Mesendoderm (in vitro differentiated cells): ENCODE measurements at regions not wholly inside any gene's neighbourhood (a gene's known extent, or its start where the extent isn't known, plus 50 kb on each side); places are given as distances from the start of the nearest gene placed in this dataset.

Experiments used
- DNase-seq: peaks from one replicate; pipeline ENCODE4 v3.0.0; 2013
- H2AK5ac ChIP-seq: 2 replicates; pipeline ENCODE4 v1.6.1; 2013; ENCODE audit warnings: low read length, inconsistent platforms
- H2BK120ac ChIP-seq: 2 replicates; pipeline ENCODE4 v1.6.1; 2013; ENCODE audit warnings: low read depth, mild to moderate bottlenecking, low read length, moderate library complexity, mixed read lengths
- H2BK15ac ChIP-seq: replicated peaks from 2 replicates; pipeline ENCODE4 v1.6.1; 2013; ENCODE audit warnings: low read depth, mild to moderate bottlenecking, moderate library complexity
- H2BK5ac ChIP-seq: 2 replicates; pipeline ENCODE4 v1.6.1; 2013; ENCODE audit warnings: low read length, inconsistent platforms
- H3K18ac ChIP-seq: 2 replicates; pipeline ENCODE4 v1.6.1; 2013; ENCODE audit warnings: mild to moderate bottlenecking, low read length, mixed read lengths
- H3K23ac ChIP-seq: one replicate; pipeline ENCODE4 v1.6.1; 2013; ENCODE audit warnings: low read length
- H3K27ac ChIP-seq: 2 replicates; pipeline ENCODE4 v1.5.1; 2013; ENCODE audit warnings: low read depth, mild to moderate bottlenecking, inconsistent platforms, low read length, moderate library complexity
- H3K27me3 ChIP-seq: 2 replicates; pipeline ENCODE4 v1.6.1; 2013; ENCODE audit warnings: low read length, control low read depth, mild to moderate bottlenecking, inconsistent platforms; ENCODE audit not compliant: insufficient read depth, poor library complexity
- H3K36me3 ChIP-seq: 2 replicates; pipeline ENCODE4 v1.6.1; 2013; ENCODE audit warnings: low read length, inconsistent platforms; ENCODE audit not compliant: control insufficient read depth, insufficient read depth
- H3K4ac ChIP-seq: one replicate; pipeline ENCODE4 v1.6.1; 2013; ENCODE audit warnings: low read depth, mild to moderate bottlenecking, low read length, moderate library complexity
- H3K4me1 ChIP-seq: 2 replicates; pipeline ENCODE4 v1.6.1; 2013; ENCODE audit warnings: low read depth, low read length, inconsistent platforms; ENCODE audit not compliant: control insufficient read depth
- H3K4me2 ChIP-seq: 2 replicates; pipeline ENCODE4 v1.6.1; 2013; ENCODE audit warnings: low read length
- H3K4me3 ChIP-seq: 2 replicates; pipeline ENCODE4 v1.5.1; 2013; ENCODE audit warnings: mild to moderate bottlenecking, low read length
- H3K56ac ChIP-seq: one replicate; pipeline ENCODE4 v1.6.1; 2013; ENCODE audit warnings: low read length
- H3K79me1 ChIP-seq: 2 replicates; pipeline ENCODE4 v1.6.1; 2013; ENCODE audit warnings: low read length, inconsistent platforms
- H3K79me2 ChIP-seq: 2 replicates; pipeline ENCODE4 v1.6.1; 2013; ENCODE audit warnings: mild to moderate bottlenecking, low read length; ENCODE audit not compliant: control insufficient read depth, insufficient read depth
- H3K9ac ChIP-seq: 2 replicates; pipeline ENCODE4 v1.6.1; 2013; ENCODE audit warnings: low read length, inconsistent platforms
- H4K5ac ChIP-seq: one replicate; pipeline ENCODE4 v1.6.1; 2013; ENCODE audit warnings: low read length
- H4K8ac ChIP-seq: one replicate; pipeline ENCODE4 v1.6.1; 2013; ENCODE audit warnings: low read depth, mild to moderate bottlenecking, control low read depth, low read length, moderate library complexity
- WGBS: extraction: QIAGEN DNeasy Blood & Tissue Kit; methylation state at CpG from one replicate; pipeline ENCODE4 v1.1.7; 2013; ENCODE audit warnings: low lambda C conversion rate, missing lambda C conversion rate; ENCODE audit not compliant: insufficient coverage; ENCODE audit errors: extremely low coverage; 5-methylcytosine and 5-hydroxymethylcytosine counted together

GRCh38 chr6:169866668-169867521 is 115.5 kb downstream of the ERMARD start:
- no peak for DNase-seq
- Histone ChIP-seq H3K4ac (no peak overlapping the region), H3K27ac (no peak overlapping the region), H3K79me1 (no peaks in the 10 kb centered on the region), H3K4me3 (no peak overlapping the region), H2BK15ac (no peak overlapping the region), H3K56ac (no peak overlapping the region), H2AK5ac (no peak overlapping the region), H3K9ac (no peak overlapping the region), H3K79me2 (no peaks in the 10 kb centered on the region), H4K5ac (no peak overlapping the region), H4K8ac (no peak overlapping the region), H3K36me3 (no peaks in the 10 kb centered on the region), H2BK5ac (no peak overlapping the region), H2BK120ac (no peak overlapping the region), H3K4me1 (no peaks in the 10 kb centered on the region), H3K23ac (no peak overlapping the region), H3K18ac (no peak overlapping the region), H3K27me3 (no peaks in the 10 kb centered on the region), H3K4me2 (no peak overlapping the region)
- WGBS, result no CpG with 5 or more reads among the region's 18 CpGs

- Histone ChIP-seq H2AK5ac (no peak overlapping the region), H3K23ac (no peak overlapping the region), H3K4ac (no peak overlapping the region), H3K18ac (no peak overlapping the region), H3K79me1 (no peaks in the 10 kb centered on the region), H3K27me3 (no peaks in the 10 kb centered on the region), H2BK15ac (no peak overlapping the region), H3K4me1 (no peaks in the 10 kb centered on the region), H2BK120ac (no peak overlapping the region), H3K27ac (no peak overlapping the region), H2BK5ac (no peak overlapping the region), H4K8ac (no peak overlapping the region), H3K4me3 (no peak overlapping the region), H3K4me2 (no peak overlapping the region), H3K79me2 (no peaks in the 10 kb centered on the region), H3K9ac (no peak overlapping the region), H3K36me3 (no peaks in the 10 kb centered on the region), H3K56ac (no peak overlapping the region), H4K5ac (no peak overlapping the region)
- WGBS, result no CpG with 5 or more reads among the region's 10 CpGs
- no peak for DNase-seq
Observed at GRCh38 chr6:169866140-169866534, 114.7 kb downstream of the ERMARD start.

DNA sequence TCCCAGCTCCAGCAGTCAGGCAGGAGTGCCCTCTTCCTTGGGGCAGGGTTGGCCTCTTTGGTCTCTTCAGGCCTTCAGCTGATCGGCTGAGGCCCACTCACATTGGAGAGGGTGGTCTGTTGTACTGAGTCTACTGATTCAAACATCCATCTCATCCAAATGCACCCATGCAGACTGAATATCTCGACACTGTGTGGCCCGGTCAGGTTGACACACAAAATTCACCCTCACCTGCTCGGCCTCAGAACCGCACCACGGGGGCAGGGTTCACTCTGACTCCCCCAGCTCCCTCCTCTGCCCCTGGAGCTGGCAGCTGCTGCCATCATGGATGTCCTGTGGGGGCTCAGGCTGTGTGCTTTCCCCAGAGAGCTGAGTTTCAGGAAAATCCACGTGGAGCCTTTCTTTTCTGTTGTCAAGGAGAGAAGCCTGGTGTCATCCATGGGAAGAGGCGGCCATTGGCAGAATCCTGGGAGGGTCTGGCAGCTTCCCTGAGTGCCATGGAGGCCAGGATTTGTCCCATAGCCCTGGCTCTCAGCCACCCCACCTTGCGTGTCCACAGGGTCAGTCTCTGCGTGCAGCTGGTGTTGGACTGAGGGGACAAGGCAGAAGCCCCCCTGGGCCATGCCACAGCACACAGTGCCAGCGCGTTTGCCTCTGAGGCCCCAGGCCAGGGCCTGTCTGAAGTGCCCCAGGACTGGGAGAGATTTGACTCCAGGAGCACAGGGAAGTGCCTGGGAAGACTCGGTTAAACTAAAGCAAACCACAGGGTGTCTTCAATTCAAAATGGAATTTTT is 114.1 kb downstream of the ERMARD start:
- no peak overlapping the region for H2BK5ac ChIP-seq
- H3K79me2 ChIP-seq, result no peaks in the 10 kb centered on the region
- no peaks in the 10 kb centered on the region for H3K4me1 ChIP-seq
- H3K4me2 ChIP-seq, result no peak overlapping the region
- H3K56ac ChIP-seq, result no peak overlapping the region
- H3K36me3 ChIP-seq, result no peaks in the 10 kb centered on the region
- H2BK15ac ChIP-seq, result no peak overlapping the region
- no peaks in the 10 kb centered on the region for H3K27me3 ChIP-seq
- no peak for DNase-seq
- H3K18ac ChIP-seq, result no peak overlapping the region
- H3K9ac ChIP-seq, result no peak overlapping the region
- no peaks in the 10 kb centered on the region for H3K79me1 ChIP-seq
- no peak overlapping the region for H2AK5ac ChIP-seq
- no peak overlapping the region for H2BK120ac ChIP-seq
- WGBS, result no CpG with 5 or more reads among the region's 13 CpGs
- H4K8ac ChIP-seq, result no peak overlapping the region
- H4K5ac ChIP-seq, result no peak overlapping the region
- no peak overlapping the region for H3K4ac ChIP-seq
- no peak overlapping the region for H3K23ac ChIP-seq
- H3K4me3 ChIP-seq, result no peak overlapping the region
- no peak overlapping the region for H3K27ac ChIP-seq

GRCh38 chr6:169864148-169865020 is 113.0 kb downstream of the ERMARD start:
- Histone ChIP-seq H3K27ac (no peak overlapping the region), H3K79me1 (no peaks in the 10 kb centered on the region), H3K9ac (no peak overlapping the region), H3K27me3 (no peaks in the 10 kb centered on the region), H3K4me3 (no peak overlapping the region), H2AK5ac (no peak overlapping the region), H3K4ac (no peak overlapping the region), H3K4me2 (no peak overlapping the region), H3K56ac (no peak overlapping the region), H2BK5ac (no peak overlapping the region), H3K18ac (no peak overlapping the region), H4K5ac (no peak overlapping the region), H3K79me2 (no peaks in the 10 kb centered on the region), H3K4me1 (no peaks in the 10 kb centered on the region), H4K8ac (no peak overlapping the region), H2BK15ac (no peak overlapping the region), H2BK120ac (no peak overlapping the region), H3K23ac (no peak overlapping the region), H3K36me3 (no peaks in the 10 kb centered on the region)
- no peak for DNase-seq
- WGBS, result no CpG with 5 or more reads among the region's 23 CpGs

DNA sequence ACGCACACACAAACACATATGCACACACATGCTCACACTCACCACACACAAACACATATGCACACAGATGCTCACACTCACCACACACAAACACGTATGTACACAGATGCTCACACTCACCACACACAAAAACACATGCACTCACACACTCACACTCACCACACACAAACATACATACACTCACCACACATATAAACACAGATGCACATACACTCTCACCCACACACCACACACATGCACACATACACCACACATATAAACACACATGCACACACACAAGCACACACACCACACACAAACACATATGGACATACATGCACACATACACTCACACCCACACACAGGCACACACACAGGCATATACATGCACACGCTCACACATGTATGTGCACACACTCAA is 112.3 kb downstream of the ERMARD start:
- H3K4ac ChIP-seq, result no peak overlapping the region
- no peak overlapping the region for H3K4me2 ChIP-seq
- H3K18ac ChIP-seq, result no peak overlapping the region
- H3K27ac ChIP-seq, result no peak overlapping the region
- H2BK120ac ChIP-seq, result no peak overlapping the region
- H3K23ac ChIP-seq, result no peak overlapping the region
- H4K5ac ChIP-seq, result no peak overlapping the region
- no peak overlapping the region for H3K4me3 ChIP-seq
- no peak overlapping the region for H3K9ac ChIP-seq
- no peak overlapping the region for H2BK15ac ChIP-seq
- no peaks in the 10 kb centered on the region for H3K79me1 ChIP-seq
- no peak overlapping the region for H2BK5ac ChIP-seq
- no peaks in the 10 kb centered on the region for H3K4me1 ChIP-seq
- H3K79me2 ChIP-seq, result no peaks in the 10 kb centered on the region
- no CpG with 5 or more reads among the region's 3 CpGs for whole genome bisulfite sequencing
- H3K27me3 ChIP-seq, result no peaks in the 10 kb centered on the region
- no peaks in the 10 kb centered on the region for H3K36me3 ChIP-seq
- no peak overlapping the region for H4K8ac ChIP-seq
- H3K56ac ChIP-seq, result no peak overlapping the region
- DNase-seq, result no peak
- no peak overlapping the region for H2AK5ac ChIP-seq
